H9 (cell line): ENCODE measurements at regions not wholly inside any gene's neighbourhood (a gene's known extent, or its start where the extent isn't known, plus 50 kb on each side); places are given as distances from the start of the nearest gene placed in this dataset.

Source experiments
- DNase-seq: peaks from one replicate; pipeline ENCODE4 v3.0.0-alpha.2; 2017
- H2AFZ ChIP-seq: one replicate; pipeline ENCODE4 v1.6.1; 2013; ENCODE audit warnings: mild to moderate bottlenecking, low read length, control low read depth, moderate library complexity
- H2AK5ac ChIP-seq: 2 replicates; pipeline ENCODE4 v1.6.1; 2013; ENCODE audit warnings: low read length, control low read depth, mixed read lengths; ENCODE audit not compliant: insufficient read length
- H2BK120ac ChIP-seq: one replicate; pipeline ENCODE4 v1.6.1; 2013; ENCODE audit warnings: low read depth, mild to moderate bottlenecking, low read length, control low read depth, inconsistent platforms; ENCODE audit not compliant: poor library complexity, severe bottlenecking
- H2BK12ac ChIP-seq: 2 replicates; pipeline ENCODE4 v1.6.1; 2013; ENCODE audit warnings: low read length, control low read depth, mixed read lengths, low read depth; ENCODE audit not compliant: insufficient read length
- H2BK15ac ChIP-seq: 2 replicates; pipeline ENCODE4 v1.6.1; 2013; ENCODE audit warnings: low read depth, low read length, control low read depth
- H2BK20ac ChIP-seq: one replicate; pipeline ENCODE4 v1.6.1; 2013; ENCODE audit warnings: low read depth, mild to moderate bottlenecking, low read length, control low read depth, inconsistent platforms; ENCODE audit not compliant: poor library complexity, severe bottlenecking
- H2BK5ac ChIP-seq: 2 replicates; pipeline ENCODE4 v1.6.1; 2013; ENCODE audit warnings: low read length, control low read depth, mixed read lengths; ENCODE audit not compliant: insufficient read length
- H3K14ac ChIP-seq: 2 replicates; pipeline ENCODE4 v1.6.1; 2013; ENCODE audit warnings: low read length, control low read depth; ENCODE audit not compliant: insufficient read depth
- H3K18ac ChIP-seq: 2 replicates; pipeline ENCODE4 v1.6.1; 2013; ENCODE audit warnings: low read depth, mild to moderate bottlenecking, mixed read lengths, low read length, control low read depth; ENCODE audit not compliant: insufficient read length
- H3K23ac ChIP-seq: 2 replicates; pipeline ENCODE4 v1.6.1; 2013; ENCODE audit warnings: low read length, control low read depth, mixed read lengths, low read depth; ENCODE audit not compliant: insufficient read length
- H3K23me2 ChIP-seq: 2 replicates; pipeline ENCODE4 v1.6.1; 2013; ENCODE audit warnings: low read depth, mild to moderate bottlenecking, mixed read lengths, low read length, control low read depth; ENCODE audit not compliant: insufficient read length, poor library complexity, severe bottlenecking
- H3K27ac ChIP-seq: 2 replicates; pipeline ENCODE4 v1.5.1; 2013; ENCODE audit warnings: low read length, control low read depth, mixed read lengths, low read depth; ENCODE audit not compliant: insufficient read length
- H3K27me3 ChIP-seq: 2 replicates; pipeline ENCODE4 v1.6.1; 2013; ENCODE audit warnings: low read length, control low read depth, inconsistent platforms; ENCODE audit not compliant: insufficient read depth
- H3K4ac ChIP-seq: 2 replicates; pipeline ENCODE4 v1.6.1; 2013; ENCODE audit warnings: low read depth, mild to moderate bottlenecking, control low read depth, inconsistent platforms, low read length, moderate library complexity
- H3K4me1 ChIP-seq: 2 replicates; pipeline ENCODE4 v1.6.1; 2013; ENCODE audit warnings: low read length, control low read depth, inconsistent platforms; ENCODE audit not compliant: insufficient read depth
- H3K4me2 ChIP-seq: 2 replicates; pipeline ENCODE4 v1.6.1; 2013; ENCODE audit warnings: low read length, control low read depth, mixed read lengths; ENCODE audit not compliant: insufficient read length, insufficient read depth
- H3K56ac ChIP-seq: 2 replicates; pipeline ENCODE4 v1.6.1; 2013; ENCODE audit warnings: low read depth, mild to moderate bottlenecking, mixed read lengths, low read length, control low read depth; ENCODE audit not compliant: insufficient read length
- H3K79me1 ChIP-seq: 2 replicates; pipeline ENCODE4 v1.6.1; 2013; ENCODE audit warnings: low read depth, mild to moderate bottlenecking, moderate library complexity, low read length, control low read depth, inconsistent platforms; ENCODE audit not compliant: insufficient read depth, poor library complexity, severe bottlenecking
- H3K79me2 ChIP-seq: 2 replicates; pipeline ENCODE4 v1.6.1; 2013; ENCODE audit warnings: low read length, control low read depth, inconsistent platforms; ENCODE audit not compliant: insufficient read depth
- H3K9ac ChIP-seq: 2 replicates; pipeline ENCODE4 v1.6.1; 2013; ENCODE audit warnings: low read length, control low read depth, mixed read lengths; ENCODE audit not compliant: insufficient read length; ENCODE audit errors: extremely low read depth
- H3K9me3 ChIP-seq: one replicate; pipeline ENCODE4 v1.6.1; 2013; ENCODE audit warnings: low read depth, low read length, inconsistent platforms; ENCODE audit not compliant: control insufficient read depth
- H3T11ph ChIP-seq: one replicate; pipeline ENCODE4 v1.6.1; 2013; ENCODE audit warnings: mild to moderate bottlenecking, low read length, control low read depth, inconsistent platforms
- H4K20me1 ChIP-seq: one replicate; pipeline ENCODE4 v1.6.1; 2013; ENCODE audit not compliant: control insufficient read depth, insufficient read length, insufficient read depth
- H4K5ac ChIP-seq: 2 replicates; pipeline ENCODE4 v1.6.1; 2013; ENCODE audit warnings: low read depth, mild to moderate bottlenecking, mixed read lengths, low read length, control low read depth; ENCODE audit not compliant: insufficient read length
- H4K8ac ChIP-seq: replicated peaks from 2 replicates; pipeline ENCODE4 v1.6.1; 2013; ENCODE audit warnings: low read length, control low read depth, mixed read lengths, low read depth; ENCODE audit not compliant: insufficient read length
- H4K91ac ChIP-seq: 2 replicates; pipeline ENCODE4 v1.6.1; 2013; ENCODE audit warnings: low read depth, mild to moderate bottlenecking, moderate library complexity, mixed read lengths, low read length, control low read depth; ENCODE audit not compliant: insufficient read length
- H3K27ac Mint-ChIP-seq, 3 experiments: 2 replicates in 2 of 3; 3 replicates in 1 of 3; pipeline ENCODE4 v1.8.0; 2020 to 2021; ENCODE audit warnings: mixed read lengths in 3 of 3, mild to moderate bottlenecking in 1 of 3, moderate library complexity in 1 of 3
- H3K27me3 Mint-ChIP-seq: 2 replicates; pipeline ENCODE4 v1.8.0; 2021; ENCODE audit warnings: low read depth, mild to moderate bottlenecking, moderate library complexity, mixed read lengths
- H3K36me3 Mint-ChIP-seq, 3 experiments: 2 replicates in 2 of 3; 3 replicates in 1 of 3; pipeline ENCODE4 v1.8.0; 2020 to 2021; ENCODE audit warnings: low read depth in 3 of 3, mixed read lengths in 3 of 3; ENCODE audit not compliant: insufficient read depth in 1 of 3
- H3K4me1 Mint-ChIP-seq, 2 experiments: 2 replicates each; pipeline ENCODE4 v1.8.0; 2020; ENCODE audit warnings: mixed read lengths in 2 of 2
- H3K4me3 Mint-ChIP-seq, 2 experiments: 2 replicates in 1 of 2; 3 replicates in 1 of 2; pipeline ENCODE4 v1.8.0; 2020 to 2021; ENCODE audit warnings: mild to moderate bottlenecking in 2 of 2, mixed read lengths in 2 of 2, moderate library complexity in 1 of 2
- H3K9me3 Mint-ChIP-seq, 2 experiments: 2 replicates in 1 of 2; 3 replicates in 1 of 2; pipeline ENCODE4 v1.8.0; 2020; ENCODE audit warnings: mild to moderate bottlenecking in 2 of 2, mixed read lengths in 2 of 2, moderate library complexity in 1 of 2
- WGBS: extraction: QIAGEN DNeasy Blood & Tissue Kit; methylation state at CpG from one replicate; pipeline ENCODE4 v1.1.7; 2013; ENCODE audit warnings: missing lambda C conversion rate, low lambda C conversion rate, mixed read lengths; ENCODE audit not compliant: insufficient read length; ENCODE audit errors: extremely low coverage; 5-methylcytosine and 5-hydroxymethylcytosine counted together
- TF ChIP-seq, protein P1 (sequence below): fragments of 200-600 bp; sonication (generic); conservative IDR thresholded peaks from 3 replicates; pipeline ENCODE4 v1.8.0; 2021; ENCODE audit warnings: antibody characterized with exemption, mild to moderate bottlenecking

GRCh38 chr22:48091656-48092223 lies 1329.3 kb downstream of the TBC1D22A start:
- no peaks in the 10 kb centered on the region; the same call in 1 of the 2 replicates for H3K27me3 Mint-ChIP-seq
- Histone ChIP-seq H3K56ac (no peak overlapping the region), H3K79me2 (no peaks in the 10 kb centered on the region), H3K9ac (no peak overlapping the region), H4K5ac (no peak overlapping the region), H4K8ac (no peak overlapping the region), H4K20me1 (no peaks in the 10 kb centered on the region), H2BK5ac (no peak overlapping the region), H2BK12ac (no peak overlapping the region), H2AFZ (no peak overlapping the region), H2BK120ac (no peak overlapping the region), H3K4me1 (no peaks in the 10 kb centered on the region), H2BK20ac (no peak overlapping the region), H2AK5ac (no peak overlapping the region), H3K79me1 (no peaks in the 10 kb centered on the region), H3K4me2 (no peak overlapping the region), H3K27me3 (no peaks in the 10 kb centered on the region), H3T11ph (no peak overlapping the region), H3K23me2 (no peaks in the 10 kb centered on the region), H3K14ac (no peak overlapping the region), H3K9me3 (no peaks in the 10 kb centered on the region), H4K91ac (no peak overlapping the region), H2BK15ac (no peak overlapping the region), H3K27ac (no peak overlapping the region), H3K18ac (no peak overlapping the region), H3K23ac (no peak overlapping the region), H3K4ac (no peak overlapping the region)
- no peak overlapping the region for H3K27ac Mint-ChIP-seq
- DNase-seq: no peak
- H3K4me1 Mint-ChIP-seq: peaks cover 2 to 10% of the 10 kb centered on the region in 2 experiments; a peak in 2 of 4 replicates
- TF ChIP-seq, protein P1, sequence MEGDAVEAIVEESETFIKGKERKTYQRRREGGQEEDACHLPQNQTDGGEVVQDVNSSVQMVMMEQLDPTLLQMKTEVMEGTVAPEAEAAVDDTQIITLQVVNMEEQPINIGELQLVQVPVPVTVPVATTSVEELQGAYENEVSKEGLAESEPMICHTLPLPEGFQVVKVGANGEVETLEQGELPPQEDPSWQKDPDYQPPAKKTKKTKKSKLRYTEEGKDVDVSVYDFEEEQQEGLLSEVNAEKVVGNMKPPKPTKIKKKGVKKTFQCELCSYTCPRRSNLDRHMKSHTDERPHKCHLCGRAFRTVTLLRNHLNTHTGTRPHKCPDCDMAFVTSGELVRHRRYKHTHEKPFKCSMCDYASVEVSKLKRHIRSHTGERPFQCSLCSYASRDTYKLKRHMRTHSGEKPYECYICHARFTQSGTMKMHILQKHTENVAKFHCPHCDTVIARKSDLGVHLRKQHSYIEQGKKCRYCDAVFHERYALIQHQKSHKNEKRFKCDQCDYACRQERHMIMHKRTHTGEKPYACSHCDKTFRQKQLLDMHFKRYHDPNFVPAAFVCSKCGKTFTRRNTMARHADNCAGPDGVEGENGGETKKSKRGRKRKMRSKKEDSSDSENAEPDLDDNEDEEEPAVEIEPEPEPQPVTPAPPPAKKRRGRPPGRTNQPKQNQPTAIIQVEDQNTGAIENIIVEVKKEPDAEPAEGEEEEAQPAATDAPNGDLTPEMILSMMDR: no peak
- H3K4me3 Mint-ChIP-seq: no peak overlapping the region
- WGBS: no CpG with 5 or more reads among the region's 10 CpGs
- H3K9me3 Mint-ChIP-seq: no peaks in the 10 kb centered on the region
- H3K36me3 Mint-ChIP-seq: no peaks in the 10 kb centered on the region
